HL-60 (cell line): ENCODE measurements at regions not wholly inside any gene's neighbourhood (a gene's known extent, or its start where the extent isn't known, plus 50 kb on each side); places are given as distances from the start of the nearest gene placed in this dataset.

Source experiments
- DNase-seq, 2 experiments: peaks; one replicate each; pipeline ENCODE4 v3.0.0-alpha.2; 2010 to 2020; ENCODE audit warnings: low read depth in 1 of 2, low spot score in 1 of 2
- H3K27ac ChIP-seq: fragments of 250-450 bp; sonication (Bioruptor Pico); replicated peaks from 2 replicates; pipeline ENCODE4 v1.5.1; 2020; ENCODE audit warnings: mild to moderate bottlenecking, moderate library complexity
- H3K27me3 ChIP-seq: fragments of 250-450 bp; sonication (Bioruptor Pico); 2 replicates; pipeline ENCODE4 v1.5.1; 2021; ENCODE audit warnings: mild to moderate bottlenecking, moderate library complexity; ENCODE audit not compliant: insufficient read depth, poor library complexity, severe bottlenecking
- H3K4me3 ChIP-seq: replicated peaks from 2 replicates; pipeline ENCODE4 v1.5.1; 2011; ENCODE audit warnings: mild to moderate bottlenecking, control low read depth, low read length; ENCODE audit not compliant: insufficient read depth
- CTCF ChIP-seq: IDR thresholded peaks from one replicate; pipeline ENCODE4 v1.5.1; 2011; ENCODE audit warnings: low read length, control low read depth, inconsistent platforms; ENCODE audit not compliant: insufficient read depth
- GABPA ChIP-seq: IDR thresholded peaks from 2 replicates; pipeline ENCODE4 v1.6.1; 2012; ENCODE audit warnings: low read depth
- POLR2AphosphoS5 ChIP-seq: IDR thresholded peaks from 2 replicates; pipeline ENCODE4 v1.6.1; 2012; ENCODE audit warnings: low read depth
- REST ChIP-seq: IDR thresholded peaks from 2 replicates; pipeline ENCODE4 v1.6.1; 2012; ENCODE audit warnings: low read depth; ENCODE audit not compliant: insufficient replicate concordance
- SPI1 ChIP-seq: IDR thresholded peaks from 2 replicates; pipeline ENCODE4 v1.6.1; 2012; ENCODE audit warnings: low read depth, mild to moderate bottlenecking, borderline replicate concordance

GRCh38 chr15:81839387-81839786 lies 206.4 kb downstream of the MEX3B start:
- H3K4me3 ChIP-seq = no peak overlapping the region
- TF ChIP-seq GABPA (no peak), CTCF (no peak), REST (no peak), POLR2AphosphoS5 (no peak), SPI1 (no peak)
- DNase-seq = no peak
- H3K27ac ChIP-seq = no peak overlapping the region
- H3K27me3 ChIP-seq = no peaks in the 10 kb centered on the region

DNA sequence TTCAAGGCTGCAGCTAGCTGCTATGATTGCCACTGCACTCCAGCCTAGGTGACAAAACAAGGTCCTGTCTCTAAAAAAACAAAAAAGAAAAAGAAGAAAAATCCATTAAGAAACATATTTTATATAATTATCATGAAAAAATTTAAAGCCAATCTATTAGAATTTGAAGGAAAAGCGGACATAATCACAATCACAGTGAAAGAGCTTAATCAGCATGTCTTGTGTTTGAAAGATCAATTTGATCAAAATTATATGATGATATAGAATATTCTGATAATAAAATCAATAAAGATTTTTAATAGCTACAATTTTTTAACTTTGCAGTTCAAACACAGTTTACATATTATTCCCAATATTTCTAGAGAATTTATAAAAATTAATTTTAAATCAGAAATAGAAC lies 210.1 kb downstream of the MEX3B start:
- Histone ChIP-seq H3K4me3 (no peak overlapping the region), H3K27me3 (no peaks in the 10 kb centered on the region), H3K27ac (no peak overlapping the region)
- TF ChIP-seq REST (no peak), POLR2AphosphoS5 (no peak), CTCF (no peak), SPI1 (no peak), GABPA (no peak)
- DNase-seq = no peak

DNA sequence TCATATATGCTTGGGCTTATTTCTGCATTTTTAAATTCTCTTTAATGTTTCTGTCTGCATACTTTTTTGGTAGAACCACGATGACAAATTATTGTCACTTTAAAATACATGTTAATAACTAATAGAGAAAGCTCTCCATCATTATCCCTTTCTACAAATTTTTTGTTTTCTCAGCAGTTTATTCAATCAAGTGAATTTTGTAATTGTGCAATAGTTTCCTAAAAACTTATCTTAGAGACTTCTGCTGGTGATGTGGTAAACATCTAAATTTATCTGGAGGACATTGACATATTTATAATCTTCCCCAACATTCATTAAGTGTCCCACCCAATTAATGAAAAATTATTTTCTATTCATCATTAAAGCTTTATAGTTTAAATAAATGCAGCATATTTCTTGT lies 215.3 kb downstream of the MEX3B start:
- no peak overlapping the region for H3K4me3 ChIP-seq
- H3K27ac ChIP-seq = no peak overlapping the region
- no peak for DNase-seq
- TF ChIP-seq CTCF (no peak), SPI1 (no peak), POLR2AphosphoS5 (no peak)
- H3K27me3 ChIP-seq = no peaks in the 10 kb centered on the region

GRCh38 chr15:81829918-81830317 lies 215.9 kb downstream of the MEX3B start:
- Histone ChIP-seq H3K27ac (no peak overlapping the region), H3K27me3 (no peaks in the 10 kb centered on the region), H3K4me3 (no peak overlapping the region)
- no peak for DNase-seq
- TF ChIP-seq SPI1 (no peak), CTCF (no peak), POLR2AphosphoS5 (no peak), GABPA (no peak), REST (no peak)
